Karpas-422 (cell line): ENCODE measurements at regions not wholly inside any gene's neighbourhood (a gene's known extent, or its start where the extent isn't known, plus 50 kb on each side); places are given as distances from the start of the nearest gene placed in this dataset.

Experiments used
- DNase-seq: peaks from one replicate; pipeline ENCODE4 v3.0.0-alpha.2; 2015
- H2AFZ ChIP-seq: fragments of 200-600 bp; sonication (generic); 2 replicates; pipeline ENCODE4 v1.6.1; 2014; ENCODE audit warnings: antibody characterized with exemption, low read length, mixed read lengths
- H3K27ac ChIP-seq: fragments of 200-600 bp; sonication (generic); 2 replicates; pipeline ENCODE4 v1.5.1; 2014; ENCODE audit warnings: mild to moderate bottlenecking, low read length, moderate library complexity
- H3K27me3 ChIP-seq: fragments of 200-600 bp; sonication (generic); 2 replicates; pipeline ENCODE4 v1.6.1; 2014; ENCODE audit warnings: low read length, mixed read lengths
- H3K36me3 ChIP-seq: fragments of 200-600 bp; sonication (generic); 2 replicates; pipeline ENCODE4 v1.6.1; 2014; ENCODE audit warnings: low read length, mixed read lengths; ENCODE audit not compliant: insufficient read depth
- H3K4me1 ChIP-seq: fragments of 200-600 bp; sonication (generic); 2 replicates; pipeline ENCODE4 v1.6.1; 2014; ENCODE audit warnings: mild to moderate bottlenecking, low read length, mixed read lengths
- H3K4me2 ChIP-seq: fragments of 200-600 bp; sonication (generic); 2 replicates; pipeline ENCODE4 v1.6.1; 2014; ENCODE audit warnings: low read length, low read depth, mild to moderate bottlenecking; ENCODE audit not compliant: poor library complexity, severe bottlenecking
- H3K4me3 ChIP-seq: fragments of 200-600 bp; sonication (generic); 2 replicates; pipeline ENCODE4 v1.5.1; 2014; ENCODE audit warnings: mild to moderate bottlenecking, antibody characterized with exemption, low read length, mixed read lengths
- H3K79me2 ChIP-seq: fragments of 200-600 bp; sonication (generic); 2 replicates; pipeline ENCODE4 v1.6.1; 2014; ENCODE audit warnings: mild to moderate bottlenecking, low read length, mixed read lengths
- H3K9ac ChIP-seq: fragments of 200-600 bp; sonication (generic); 2 replicates; pipeline ENCODE4 v1.6.0; 2014; ENCODE audit warnings: low read length
- H3K9me2 ChIP-seq: fragments of 200-600 bp; sonication (generic), shearing (Covaris generic); replicated peaks from 2 replicates; pipeline ENCODE4 v1.6.0; 2014; ENCODE audit warnings: mild to moderate bottlenecking, low read length, moderate library complexity; ENCODE audit not compliant: insufficient read depth
- H3K9me3 ChIP-seq: fragments of 300-700, 200-600 bp; sonication (generic); 2 replicates; pipeline ENCODE4 v1.6.1; 2014; ENCODE audit warnings: low read length, mixed read lengths
- H4K20me1 ChIP-seq: fragments of 200-600 bp; sonication (generic); 2 replicates; pipeline ENCODE4 v1.6.1; 2014; ENCODE audit warnings: mild to moderate bottlenecking, antibody characterized with exemption, low read length, low read depth; ENCODE audit not compliant: insufficient read depth

GRCh38 chr6:8794420-8794819 lies 359.1 kb upstream of the SLC35B3 start:
- Histone ChIP-seq H3K36me3 (no peaks in the 10 kb centered on the region), H3K9me3 (no peaks in the 10 kb centered on the region), H4K20me1 (no peaks in the 10 kb centered on the region), H3K4me3 (no peak overlapping the region), H2AFZ (no peak overlapping the region), H3K79me2 (no peaks in the 10 kb centered on the region), H3K4me2 (no peak overlapping the region), H3K9ac (no peak overlapping the region), H3K9me2 (no peaks in the 10 kb centered on the region), H3K4me1 (no peaks in the 10 kb centered on the region), H3K27me3 (no peaks in the 10 kb centered on the region), H3K27ac (no peak overlapping the region)
- no peak for DNase-seq

- Histone ChIP-seq H3K9ac (no peak overlapping the region), H3K4me3 (no peak overlapping the region), H3K27me3 (no peaks in the 10 kb centered on the region), H4K20me1 (no peaks in the 10 kb centered on the region), H3K27ac (no peak overlapping the region), H3K36me3 (no peaks in the 10 kb centered on the region), H3K9me3 (no peaks in the 10 kb centered on the region), H2AFZ (no peak overlapping the region), H3K4me1 (no peaks in the 10 kb centered on the region), H3K79me2 (no peaks in the 10 kb centered on the region), H3K4me2 (no peak overlapping the region), H3K9me2 (no peaks in the 10 kb centered on the region)
- no peak for DNase-seq
Measured at GRCh38 chr6:8789878-8790277, 354.5 kb upstream of the SLC35B3 start.

GRCh38 chr6:8785223-8785622 lies 349.9 kb upstream of the SLC35B3 start:
- no peaks in the 10 kb centered on the region for H4K20me1 ChIP-seq
- no peak overlapping the region for H3K27ac ChIP-seq
- no peak overlapping the region for H3K4me2 ChIP-seq
- H3K9me3 ChIP-seq = no peaks in the 10 kb centered on the region
- no peak overlapping the region for H3K9ac ChIP-seq
- H3K27me3 ChIP-seq = no peaks in the 10 kb centered on the region
- no peak for DNase-seq
- H2AFZ ChIP-seq = no peak overlapping the region
- no peaks in the 10 kb centered on the region for H3K4me1 ChIP-seq
- no peaks in the 10 kb centered on the region for H3K9me2 ChIP-seq
- no peaks in the 10 kb centered on the region for H3K36me3 ChIP-seq
- no peak overlapping the region for H3K4me3 ChIP-seq
- no peaks in the 10 kb centered on the region for H3K79me2 ChIP-seq

- H3K9me2 ChIP-seq = no peaks in the 10 kb centered on the region
- H3K27me3 ChIP-seq = no peaks in the 10 kb centered on the region
- no peaks in the 10 kb centered on the region for H4K20me1 ChIP-seq
- no peaks in the 10 kb centered on the region for H3K79me2 ChIP-seq
- H3K9me3 ChIP-seq = no peaks in the 10 kb centered on the region
- no peak overlapping the region for H3K27ac ChIP-seq
- H3K4me3 ChIP-seq = no peak overlapping the region
- H3K36me3 ChIP-seq = no peaks in the 10 kb centered on the region
- H2AFZ ChIP-seq = no peak overlapping the region
- no peak for DNase-seq
- no peak overlapping the region for H3K9ac ChIP-seq
- no peak overlapping the region for H3K4me2 ChIP-seq
- H3K4me1 ChIP-seq = no peaks in the 10 kb centered on the region
Measured at GRCh38 chr6:8783191-8783590, 347.8 kb upstream of the SLC35B3 start.

- Histone ChIP-seq H3K9me2 (no peaks in the 10 kb centered on the region), H3K36me3 (no peaks in the 10 kb centered on the region), H3K27ac (no peak overlapping the region), H3K9ac (no peak overlapping the region), H2AFZ (no peak overlapping the region), H3K79me2 (no peaks in the 10 kb centered on the region), H3K9me3 (no peaks in the 10 kb centered on the region), H3K4me3 (no peak overlapping the region), H3K27me3 (no peaks in the 10 kb centered on the region), H3K4me1 (no peaks in the 10 kb centered on the region), H3K4me2 (no peak overlapping the region), H4K20me1 (no peaks in the 10 kb centered on the region)
- no peak for DNase-seq
Measured at GRCh38 chr6:8780653-8781052, 345.3 kb upstream of the SLC35B3 start.

DNA sequence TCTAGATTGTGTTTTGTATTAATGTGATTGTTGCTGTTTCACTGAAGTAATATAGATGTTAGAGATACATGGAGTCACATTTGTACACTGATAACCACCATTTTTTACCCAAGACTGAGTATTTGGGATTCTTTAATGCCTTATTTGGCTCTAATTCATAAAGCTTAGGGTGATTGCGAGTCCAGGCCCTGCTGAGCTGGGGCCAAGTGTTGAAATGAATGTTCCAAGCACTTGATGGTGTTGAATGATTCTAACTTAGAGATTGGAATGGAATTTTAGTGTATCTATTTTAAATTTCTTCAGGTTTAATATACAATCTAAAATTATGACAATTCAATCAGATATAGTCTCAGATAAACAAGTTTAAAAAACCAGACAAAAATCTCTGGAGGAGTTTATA lies 329.4 kb upstream of the SLC35B3 start:
- Histone ChIP-seq H3K9ac (no peak overlapping the region), H3K79me2 (no peaks in the 10 kb centered on the region), H3K9me3 (no peaks in the 10 kb centered on the region), H2AFZ (no peak overlapping the region), H3K4me2 (no peak overlapping the region), H3K27ac (no peak overlapping the region), H3K27me3 (no peaks in the 10 kb centered on the region), H3K9me2 (no peaks in the 10 kb centered on the region), H3K4me1 (no peaks in the 10 kb centered on the region), H3K36me3 (no peaks in the 10 kb centered on the region), H4K20me1 (no peaks in the 10 kb centered on the region), H3K4me3 (no peak overlapping the region)
- no peak for DNase-seq

GRCh38 chr6:8760951-8761350 lies 325.6 kb upstream of the SLC35B3 start:
- Histone ChIP-seq H3K4me3 (no peak overlapping the region), H3K4me2 (no peak overlapping the region), H3K9ac (no peak overlapping the region), H3K79me2 (no peaks in the 10 kb centered on the region), H3K4me1 (no peaks in the 10 kb centered on the region), H2AFZ (no peak overlapping the region), H3K27ac (no peak overlapping the region), H3K36me3 (no peaks in the 10 kb centered on the region), H3K9me2 (no peaks in the 10 kb centered on the region), H3K27me3 (no peaks in the 10 kb centered on the region), H3K9me3 (no peaks in the 10 kb centered on the region), H4K20me1 (no peaks in the 10 kb centered on the region)
- DNase-seq = no peak

DNA sequence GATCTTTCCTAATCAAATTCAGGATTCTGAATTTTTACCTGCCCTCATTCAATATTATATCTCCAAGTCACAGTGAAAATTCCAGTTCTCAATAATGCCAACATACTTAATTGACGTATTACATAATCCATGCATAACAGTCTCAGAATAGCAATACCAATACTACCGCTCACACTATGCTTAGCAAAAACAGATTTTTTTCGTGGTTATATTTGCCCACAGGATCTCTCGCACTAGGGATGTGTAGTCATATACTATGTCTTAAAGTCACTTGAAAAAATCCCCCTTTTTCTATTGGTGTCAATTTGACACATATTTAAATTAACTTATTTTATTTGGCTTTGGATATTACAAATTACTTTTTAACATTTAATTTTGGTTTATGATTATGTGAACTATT lies 323.1 kb upstream of the SLC35B3 start:
- no peaks in the 10 kb centered on the region for H4K20me1 ChIP-seq

DNA sequence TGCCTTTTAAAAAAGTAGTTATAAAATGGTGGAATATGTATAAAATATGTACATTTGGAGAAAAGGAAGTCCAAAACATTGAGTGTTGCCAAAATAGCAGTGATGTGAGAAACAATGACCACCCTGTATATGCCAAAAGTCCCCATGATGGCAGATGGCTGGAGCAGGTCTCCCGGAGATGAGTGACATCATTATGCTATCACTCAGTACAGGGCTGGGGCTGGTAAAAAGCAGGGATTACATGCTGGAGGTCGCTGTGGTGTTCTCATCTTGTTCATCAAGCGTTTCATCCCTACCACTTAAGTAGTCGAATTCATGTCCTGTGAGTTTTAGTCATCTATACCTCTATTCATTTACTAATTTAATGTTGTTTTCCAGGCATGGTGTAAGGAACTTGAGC lies 315.3 kb upstream of the SLC35B3 start:
- H3K4me3 ChIP-seq = no peak overlapping the region
- H4K20me1 ChIP-seq = no peaks in the 10 kb centered on the region
- H3K4me1 ChIP-seq = no peaks in the 10 kb centered on the region
- no peaks in the 10 kb centered on the region for H3K27me3 ChIP-seq
- H2AFZ ChIP-seq = no peak overlapping the region
- no peaks in the 10 kb centered on the region for H3K36me3 ChIP-seq
- DNase-seq = no peak
- H3K27ac ChIP-seq = no peak overlapping the region
- H3K4me2 ChIP-seq = no peak overlapping the region
- no peak overlapping the region for H3K9ac ChIP-seq
- no peaks in the 10 kb centered on the region for H3K9me2 ChIP-seq
- H3K79me2 ChIP-seq = no peaks in the 10 kb centered on the region
- H3K9me3 ChIP-seq = no peaks in the 10 kb centered on the region

More for the DNA sequence above, 323.1 kb upstream of the SLC35B3 start:
- no peaks in the 10 kb centered on the region for H3K36me3 ChIP-seq
- H3K79me2 ChIP-seq = no peaks in the 10 kb centered on the region
- no peaks in the 10 kb centered on the region for H3K27me3 ChIP-seq
- H3K4me2 ChIP-seq = no peak overlapping the region
- H3K4me3 ChIP-seq = no peak overlapping the region
- H2AFZ ChIP-seq = no peak overlapping the region
- H3K9me2 ChIP-seq = no peaks in the 10 kb centered on the region
- no peaks in the 10 kb centered on the region for H3K9me3 ChIP-seq
- DNase-seq = no peak
- H3K27ac ChIP-seq = no peak overlapping the region
- H3K9ac ChIP-seq = no peak overlapping the region
- no peaks in the 10 kb centered on the region for H3K4me1 ChIP-seq
